ENCODE measurements at regions not wholly inside any gene's neighbourhood (a gene's known extent, or its start where the extent isn't known, plus 50 kb on each side); places are given as distances from the start of the nearest gene placed in this dataset.
"Not testable (repeated sequence)": the region's sequence is repeated elsewhere in the genome, so short reads cannot be mapped to it uniquely, and the experiment has no call there.

- H3K4me1 ChIP-seq (ENCODE audit: control extremely low read depth in 1 of 4, control insufficient read depth in 4 of 4, insufficient read depth in 4 of 4, low read length in 3 of 4); H3K27ac ChIP-seq (ENCODE audit: insufficient read depth in 1 of 2, low read depth in 1 of 2, low read length in 2 of 2, poor library complexity in 1 of 2, severe bottlenecking in 2 of 2); POLR2A ChIA-PET; DNase-seq; H3K36me3 ChIP-seq (ENCODE audit: control insufficient read depth in 4 of 4, insufficient read depth in 4 of 4, low read length in 3 of 4); CTCF ChIA-PET; H3K4me3 ChIP-seq (ENCODE audit: control insufficient read depth in 1 of 7, extremely low read depth in 1 of 7, insufficient read depth in 4 of 7, low read depth in 2 of 7, low read length in 6 of 7); H3K9me3 ChIP-seq (ENCODE audit: control extremely low read depth in 1 of 5, control insufficient read depth in 4 of 5, insufficient read depth in 2 of 5, low read depth in 1 of 5, low read length in 4 of 5); H3K27me3 ChIP-seq (replicated peaks in 2 of 5; ENCODE audit: control insufficient read depth in 4 of 5, insufficient read depth in 5 of 5, low read length in 4 of 5): not testable (repeated sequence)
- WGBS (ENCODE audit: insufficient coverage): 81% methylated on average over 4 of the region's 7 CpGs
Observed at GRCh38 chr4:4089716-4090419, 136.9 kb downstream of the OTOP1 start.

DNA sequence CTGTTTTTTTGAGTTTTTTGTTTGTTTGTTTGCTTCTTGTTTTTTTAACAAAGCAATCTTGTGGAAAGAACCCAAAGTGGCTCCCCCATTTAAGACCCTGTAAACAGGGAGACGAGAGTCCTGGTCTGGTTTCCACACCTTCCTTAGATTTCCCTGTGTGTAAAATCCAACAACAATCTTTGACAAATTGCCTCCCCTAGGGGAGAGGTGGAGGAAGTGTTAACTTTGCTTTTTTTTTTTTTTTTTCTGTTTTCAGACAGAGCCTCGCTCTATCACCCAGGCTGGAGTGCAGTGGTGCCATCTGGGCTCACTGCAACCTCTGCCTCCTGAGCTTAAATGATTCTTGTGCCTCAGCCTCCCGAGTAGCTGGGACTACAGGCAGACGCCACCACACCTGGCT lies 136.0 kb downstream of the OTOP1 start:
- 90% methylated on average over 3 of the region's 4 CpGs for WGBS (ENCODE audit: insufficient coverage)
- H3K36me3 ChIP-seq (ENCODE audit: control insufficient read depth in 4 of 4, insufficient read depth in 4 of 4, low read length in 3 of 4); DNase-seq; H3K27me3 ChIP-seq (replicated peaks in 2 of 5; ENCODE audit: control insufficient read depth in 4 of 5, insufficient read depth in 5 of 5, low read length in 4 of 5); CTCF ChIA-PET; H3K9me3 ChIP-seq (ENCODE audit: control extremely low read depth in 1 of 5, control insufficient read depth in 4 of 5, insufficient read depth in 2 of 5, low read depth in 1 of 5, low read length in 4 of 5); H3K27ac ChIP-seq (ENCODE audit: insufficient read depth in 1 of 2, low read depth in 1 of 2, low read length in 2 of 2, poor library complexity in 1 of 2, severe bottlenecking in 2 of 2); POLR2A ChIA-PET; H3K4me3 ChIP-seq (ENCODE audit: control insufficient read depth in 1 of 7, extremely low read depth in 1 of 7, insufficient read depth in 4 of 7, low read depth in 2 of 7, low read length in 6 of 7); H3K4me1 ChIP-seq (ENCODE audit: control extremely low read depth in 1 of 4, control insufficient read depth in 4 of 4, insufficient read depth in 4 of 4, low read length in 3 of 4): not testable (repeated sequence)

GRCh38 chr4:4092159-4092558 lies 134.6 kb downstream of the OTOP1 start:
- CTCF ChIA-PET; H3K27ac ChIP-seq (ENCODE audit: insufficient read depth in 1 of 2, low read depth in 1 of 2, low read length in 2 of 2, poor library complexity in 1 of 2, severe bottlenecking in 2 of 2); H3K9me3 ChIP-seq (ENCODE audit: control extremely low read depth in 1 of 5, control insufficient read depth in 4 of 5, insufficient read depth in 2 of 5, low read depth in 1 of 5, low read length in 4 of 5); H3K4me1 ChIP-seq (ENCODE audit: control extremely low read depth in 1 of 4, control insufficient read depth in 4 of 4, insufficient read depth in 4 of 4, low read length in 3 of 4); H3K4me3 ChIP-seq (ENCODE audit: control insufficient read depth in 1 of 7, extremely low read depth in 1 of 7, insufficient read depth in 4 of 7, low read depth in 2 of 7, low read length in 6 of 7); DNase-seq; H3K36me3 ChIP-seq (ENCODE audit: control insufficient read depth in 4 of 4, insufficient read depth in 4 of 4, low read length in 3 of 4); H3K27me3 ChIP-seq (replicated peaks in 2 of 5; ENCODE audit: control insufficient read depth in 4 of 5, insufficient read depth in 5 of 5, low read length in 4 of 5); POLR2A ChIA-PET: not testable (repeated sequence)
- 88% methylated on average over 3 of the region's 4 CpGs for WGBS (ENCODE audit: insufficient coverage)

DNA sequence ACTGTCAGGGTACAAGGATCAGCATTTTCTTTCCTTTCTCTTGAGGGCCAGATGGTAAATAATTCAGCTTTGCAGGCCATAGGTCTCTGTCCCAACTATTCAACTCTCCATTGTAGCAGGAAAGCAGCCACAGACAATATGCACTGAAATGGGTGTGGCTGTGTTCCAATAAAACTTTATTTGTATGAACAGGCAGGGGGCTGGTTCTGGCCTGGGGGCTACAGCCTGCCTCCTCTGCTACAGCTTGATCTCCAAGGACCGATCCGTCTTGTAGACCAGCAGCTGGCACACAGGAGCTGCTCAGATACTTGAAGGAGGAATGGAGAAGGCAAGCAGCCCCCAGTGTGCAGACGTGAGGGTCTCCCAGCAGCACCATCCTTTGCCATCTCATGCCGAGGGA lies 127.1 kb downstream of the OTOP1 start:
- H3K4me1 ChIP-seq (ENCODE audit: control extremely low read depth in 1 of 4, control insufficient read depth in 4 of 4, insufficient read depth in 4 of 4, low read length in 3 of 4); H3K36me3 ChIP-seq (ENCODE audit: control insufficient read depth in 4 of 4, insufficient read depth in 4 of 4, low read length in 3 of 4); DNase-seq; H3K27ac ChIP-seq (ENCODE audit: insufficient read depth in 1 of 2, low read depth in 1 of 2, low read length in 2 of 2, poor library complexity in 1 of 2, severe bottlenecking in 2 of 2); H3K27me3 ChIP-seq (replicated peaks in 2 of 5; ENCODE audit: control insufficient read depth in 4 of 5, insufficient read depth in 5 of 5, low read length in 4 of 5); H3K9me3 ChIP-seq (ENCODE audit: control extremely low read depth in 1 of 5, control insufficient read depth in 4 of 5, insufficient read depth in 2 of 5, low read depth in 1 of 5, low read length in 4 of 5); CTCF ChIA-PET; POLR2A ChIA-PET; H3K4me3 ChIP-seq (ENCODE audit: control insufficient read depth in 1 of 7, extremely low read depth in 1 of 7, insufficient read depth in 4 of 7, low read depth in 2 of 7, low read length in 6 of 7): not testable (repeated sequence)
- WGBS (ENCODE audit: insufficient coverage): no CpG with 5 or more reads among the region's 4 CpGs

DNA sequence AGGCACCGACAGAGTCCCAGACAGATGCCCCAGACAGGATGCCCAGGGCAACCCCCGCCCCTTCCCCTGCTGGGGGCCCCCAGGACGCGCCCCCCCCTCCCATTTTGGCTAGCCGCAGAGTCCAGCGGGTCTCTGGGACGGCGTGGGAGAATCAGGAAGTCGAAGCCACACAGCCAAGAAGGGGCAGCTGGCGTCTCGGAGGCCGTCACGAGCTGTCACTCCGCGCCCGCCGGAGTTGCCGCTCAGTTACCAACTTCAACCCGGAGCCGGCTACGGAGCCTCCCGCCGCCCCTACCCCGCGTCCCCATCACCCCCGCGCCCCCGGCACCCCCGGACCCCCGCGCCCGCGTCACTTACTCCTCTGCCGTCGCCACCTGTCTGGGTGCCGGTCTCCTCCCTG lies 119.8 kb downstream of the OTOP1 start:
- H3K27ac ChIP-seq (ENCODE audit: insufficient read depth in 1 of 2, low read depth in 1 of 2, low read length in 2 of 2, poor library complexity in 1 of 2, severe bottlenecking in 2 of 2); H3K4me1 ChIP-seq (ENCODE audit: control extremely low read depth in 1 of 4, control insufficient read depth in 4 of 4, insufficient read depth in 4 of 4, low read length in 3 of 4); H3K36me3 ChIP-seq (ENCODE audit: control insufficient read depth in 4 of 4, insufficient read depth in 4 of 4, low read length in 3 of 4); POLR2A ChIA-PET; H3K9me3 ChIP-seq (ENCODE audit: control extremely low read depth in 1 of 5, control insufficient read depth in 4 of 5, insufficient read depth in 2 of 5, low read depth in 1 of 5, low read length in 4 of 5): not testable (repeated sequence)
- CTCF ChIA-PET: interaction anchor here (0.8 to 1.0 kb wide), 4 partner anchors 9 to 124 kb away, joined by 3 to 4 read pairs (median 4); no protein-coding TSS in a partner anchor
- peaks cover 0 to 27% (median 4%) of the 10 kb centered on the region in 5 experiments for H3K27me3 ChIP-seq (replicated peaks in 2 of 5; ENCODE audit: control insufficient read depth in 4 of 5, insufficient read depth in 5 of 5, low read length in 4 of 5)
- 0% methylated on average over 4 of the region's 36 CpGs for WGBS (ENCODE audit: insufficient coverage)
- peak overlapping the region in 2 of 7 experiments; percentile 26 to 70 for H3K4me3 ChIP-seq (ENCODE audit: control insufficient read depth in 1 of 7, extremely low read depth in 1 of 7, insufficient read depth in 4 of 7, low read depth in 2 of 7, low read length in 6 of 7)
- peak in 2 of 3 donors; percentile 22 to 46 for DNase-seq

DNA sequence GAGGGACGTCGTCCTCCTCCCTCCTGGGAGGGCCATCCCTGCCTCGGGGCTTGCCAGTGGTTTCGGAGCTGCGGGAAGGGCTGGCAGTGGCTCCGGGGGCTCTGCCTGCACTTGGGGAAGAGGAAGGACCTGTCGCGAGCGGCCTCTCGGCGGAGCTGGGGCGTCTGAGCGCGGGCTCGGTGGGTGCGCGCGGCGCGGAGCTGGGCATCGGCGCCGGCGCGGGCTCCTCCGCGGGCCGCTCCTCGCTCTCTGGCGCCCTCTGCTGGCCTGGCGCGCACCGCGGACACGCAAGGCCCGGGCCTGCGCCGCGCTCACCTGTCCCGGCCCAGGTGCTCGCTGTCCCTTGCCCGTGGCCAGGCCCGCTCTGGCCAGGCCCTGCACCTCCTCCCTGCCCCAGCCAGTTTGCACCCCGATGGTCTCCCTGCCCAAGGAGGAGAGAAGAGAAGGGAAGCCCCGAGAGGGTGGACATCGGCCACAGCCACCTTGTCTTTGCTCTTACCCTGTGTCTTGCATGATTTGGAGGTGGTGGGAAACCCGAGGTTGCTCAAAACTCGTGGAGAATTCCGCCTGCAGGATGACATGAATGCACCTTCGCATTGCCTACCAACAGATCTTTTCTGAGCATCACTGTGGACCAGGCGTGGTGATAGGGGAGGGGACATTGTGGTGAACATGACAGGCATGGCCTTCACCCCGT lies 119.2 kb downstream of the OTOP1 start:
- H3K36me3 ChIP-seq (ENCODE audit: control insufficient read depth in 4 of 4, insufficient read depth in 4 of 4, low read length in 3 of 4); H3K27ac ChIP-seq (ENCODE audit: insufficient read depth in 1 of 2, low read depth in 1 of 2, low read length in 2 of 2, poor library complexity in 1 of 2, severe bottlenecking in 2 of 2); H3K9me3 ChIP-seq (ENCODE audit: control extremely low read depth in 1 of 5, control insufficient read depth in 4 of 5, insufficient read depth in 2 of 5, low read depth in 1 of 5, low read length in 4 of 5); POLR2A ChIA-PET; H3K4me1 ChIP-seq (ENCODE audit: control extremely low read depth in 1 of 4, control insufficient read depth in 4 of 4, insufficient read depth in 4 of 4, low read length in 3 of 4): not testable (repeated sequence)
- peaks cover 0 to 27% (median 4%) of the 10 kb centered on the region in 5 experiments for H3K27me3 ChIP-seq (replicated peaks in 2 of 5; ENCODE audit: control insufficient read depth in 4 of 5, insufficient read depth in 5 of 5, low read length in 4 of 5)
- CTCF ChIA-PET: interaction anchor here (0.8 to 1.0 kb wide), 4 partner anchors 9 to 125 kb away, joined by 3 to 4 read pairs (median 4); no protein-coding TSS in a partner anchor
- WGBS (ENCODE audit: insufficient coverage): 0% methylated on average over 18 of the region's 52 CpGs
- H3K4me3 ChIP-seq (ENCODE audit: control insufficient read depth in 1 of 7, extremely low read depth in 1 of 7, insufficient read depth in 4 of 7, low read depth in 2 of 7, low read length in 6 of 7): peak overlapping the region in 3 of 7 experiments; percentile 36 to 70 (median 43)
- peak; percentile 41 to 78 (median 74) for DNase-seq

DNA sequence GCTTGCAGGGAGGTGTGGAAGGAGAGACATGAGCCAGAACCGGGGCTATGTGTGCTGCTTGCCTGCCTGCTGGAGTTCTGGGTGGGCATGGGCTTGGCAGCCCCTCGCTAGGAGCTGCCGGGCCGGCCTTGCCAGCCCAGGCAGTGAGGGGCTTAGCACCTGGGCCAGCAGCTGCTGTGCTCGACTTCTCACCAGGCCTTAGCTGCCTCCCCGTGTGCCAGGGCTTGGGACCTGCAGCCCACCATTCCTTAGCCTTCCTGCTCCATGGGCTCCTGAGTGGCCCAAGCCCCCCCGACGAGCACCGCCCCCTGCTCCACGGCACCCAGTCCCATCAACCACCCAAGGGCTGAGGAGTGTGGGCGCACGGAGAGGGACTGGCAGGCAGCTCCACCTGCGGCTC lies 111.3 kb downstream of the OTOP1 start:
- H3K9me3 ChIP-seq (ENCODE audit: control extremely low read depth in 1 of 5, control insufficient read depth in 4 of 5, insufficient read depth in 2 of 5, low read depth in 1 of 5, low read length in 4 of 5); DNase-seq; H3K27me3 ChIP-seq (replicated peaks in 2 of 5; ENCODE audit: control insufficient read depth in 4 of 5, insufficient read depth in 5 of 5, low read length in 4 of 5); POLR2A ChIA-PET; H3K27ac ChIP-seq (ENCODE audit: insufficient read depth in 1 of 2, low read depth in 1 of 2, low read length in 2 of 2, poor library complexity in 1 of 2, severe bottlenecking in 2 of 2); H3K4me1 ChIP-seq (ENCODE audit: control extremely low read depth in 1 of 4, control insufficient read depth in 4 of 4, insufficient read depth in 4 of 4, low read length in 3 of 4); H3K36me3 ChIP-seq (ENCODE audit: control insufficient read depth in 4 of 4, insufficient read depth in 4 of 4, low read length in 3 of 4); H3K4me3 ChIP-seq (ENCODE audit: control insufficient read depth in 1 of 7, extremely low read depth in 1 of 7, insufficient read depth in 4 of 7, low read depth in 2 of 7, low read length in 6 of 7); CTCF ChIA-PET: not testable (repeated sequence)
- WGBS (ENCODE audit: insufficient coverage): 100% methylated on average over 3 of the region's 13 CpGs
